Astrocyte of the cerebellum (primary cell): ENCODE measurements at regions not wholly inside any gene's neighbourhood (a gene's known extent, or its start where the extent isn't known, plus 50 kb on each side); places are given as distances from the start of the nearest gene placed in this dataset.

Source experiments
- DNase-seq: peaks from one replicate; pipeline ENCODE4 v3.0.0-alpha.2; 2011; ENCODE audit warnings: low read depth
- H3K4me3 ChIP-seq: 2 replicates; pipeline ENCODE4 v1.5.1; 2011; ENCODE audit warnings: mild to moderate bottlenecking, low read depth, low read length, moderate library complexity
- CTCF ChIP-seq: IDR thresholded peaks from 2 replicates; pipeline ENCODE4 v1.5.1; 2012; ENCODE audit warnings: low read length, low read depth, moderate library complexity, mild to moderate bottlenecking; ENCODE audit errors: missing control alignments
- in situ Hi-C: cut with HindIII; loops from 2 replicates; pipeline ENCODE4 v1.10.0; 2017; ENCODE audit warnings: low sequenced_read_pairs

- TF ChIP-seq CTCF, result no peak
- H3K4me3 ChIP-seq, result no peak overlapping the region
- no peak for DNase-seq
- in situ Hi-C loops, result no loop called here
These were observed 50.1 kb upstream of the EFEMP1 start for GRCh38 chr2:55973673-55974072.

- in situ Hi-C loops, result no loop called here
- no peak for DNase-seq
- no peak for TF ChIP-seq CTCF
- H3K4me3 ChIP-seq, result no peak overlapping the region
These were observed 53.1 kb upstream of the EFEMP1 start for GRCh38 chr2:55976681-55977080.

- no peak for TF ChIP-seq CTCF
- in situ Hi-C loops, result no loop called here
- no peak overlapping the region for H3K4me3 ChIP-seq
- DNase-seq, result no peak
These were observed 61.8 kb upstream of the EFEMP1 start for GRCh38 chr2:55985406-55985805.

GRCh38 chr2:55986001-55986400, 62.4 kb upstream of the EFEMP1 start:
- no peak for TF ChIP-seq CTCF
- no peak overlapping the region for H3K4me3 ChIP-seq
- no peak for DNase-seq
- in situ Hi-C loops, result no loop called here

- peak; percentile 79 for DNase-seq
- no peak for TF ChIP-seq CTCF
These were observed 63.3 kb upstream of the EFEMP1 start for GRCh38 chr2:55986700-55987440.

GRCh38 chr2:55989405-55989804, 65.8 kb upstream of the EFEMP1 start:
- in situ Hi-C loops, result no loop called here
- DNase-seq, result no peak

More at GRCh38 chr2:55986700-55987440, 63.3 kb upstream of the EFEMP1 start:
- no peak overlapping the region for H3K4me3 ChIP-seq
- in situ Hi-C loops, result no loop called here

More at GRCh38 chr2:55989405-55989804, 65.8 kb upstream of the EFEMP1 start:
- TF ChIP-seq CTCF, result no peak
- no peak overlapping the region for H3K4me3 ChIP-seq
